Adrenal gland (tissue), 9 donors: ENCODE measurements at regions not wholly inside any gene's neighbourhood (a gene's known extent, or its start where the extent isn't known, plus 50 kb on each side); places are given as distances from the start of the nearest gene placed in this dataset.

ENCODE experiments used
- DNase-seq, 7 donors: peaks; one replicate each; pipeline ENCODE4 v3.0.0-alpha.2; 2019 to 2020
- H3K27ac ChIP-seq, 5 donors: fragments of 200-600 bp; sonication (generic) in 4 of 5; 1 replicate in 3 of 5; 2 replicates in 2 of 5; pipeline versions ENCODE4 v1.5.1 to v1.8.0; 2016 to 2020; ENCODE audit warnings: mild to moderate bottlenecking in 1 of 5
- H3K27me3 ChIP-seq: fragments of 200-600 bp; 2 replicates; pipeline ENCODE4 v1.8.0; 2021
- H3K36me3 ChIP-seq, 2 donors: fragments of 200-600 bp; replicated peaks in 1 of 2; 1 replicate in 1 of 2; 2 replicates in 1 of 2; pipeline versions ENCODE4 v1.5.1 to v1.8.0; 2018 to 2022
- H3K4me1 ChIP-seq, 2 donors: fragments of 200-600 bp; replicated peaks in 1 of 2; 1 replicate in 1 of 2; 2 replicates in 1 of 2; pipeline versions ENCODE4 v1.5.1 to v1.8.0; 2018 to 2021
- H3K4me3 ChIP-seq, 4 donors: fragments of 200-600 bp; sonication (generic) in 3 of 4; one replicate each; pipeline ENCODE4 v1.5.1; 2016 to 2018
- H3K9me3 ChIP-seq, 3 donors: fragments of 200-600 bp; sonication (generic) in 1 of 3; replicated peaks in 1 of 3; 1 replicate in 2 of 3; 2 replicates in 1 of 3; pipeline versions ENCODE4 v1.5.1 to v1.8.0; 2016 to 2021
- CTCF ChIP-seq, 6 experiments: fragments of 450-650 bp in 4 of 6; fragments of 200-600 bp in 2 of 6; sonication (generic) in 1 of 6; IDR thresholded peaks; 1 replicate in 5 of 6; 2 replicates in 1 of 6; pipeline versions ENCODE4 v1.5.1 to v1.8.0; 2016 to 2021; ENCODE audit warnings: antibody characterized with exemption in 6 of 6, mild to moderate bottlenecking in 2 of 6, moderate library complexity in 1 of 6
- POLR2A ChIP-seq, 2 donors: fragments of 450-650 bp; IDR thresholded peaks; one replicate each; pipeline ENCODE4 v1.6.1; 2017; ENCODE audit warnings: antibody characterized with exemption in 2 of 2, mild to moderate bottlenecking in 2 of 2, moderate library complexity in 1 of 2
- WGBS, 4 donors: extraction: QIAGEN DNeasy Blood & Tissue Kit in 2 of 4; methylation state at CpG; one replicate each; pipeline versions ENCODE4 v1.1.5 to v1.1.7; 2013 to 2017; 5-methylcytosine and 5-hydroxymethylcytosine counted together
- intact Hi-C, 2 donors: fragments of 100-400 bp; cut with DNase I; formaldehyde crosslinking; loops; one replicate each; pipeline versions ENCODE4 v1.14.1 to v1.15.0; 2022 to 2023
- donor health status: healthy with polysubstance abuse.
- donor health status: Bipolar disorder and iron deficiency.
- donor health status: DM: yes; HTN: yes; CAD: no.
- donor health status: DM: no; HTN: no; CAD: no.
- donor health status: DM: no; HTN: no; CAD: no.

GRCh38 chr6:14622085-14622484, 504.5 kb downstream of the CD83 start:
- 19 to 30% (median 27%) methylated on average over 11 of the region's 11 CpGs for WGBS, 4 donors
- H3K4me1 ChIP-seq: no peaks in the 10 kb centered on the region
- H3K27ac ChIP-seq: no peak overlapping the region
- intact Hi-C loops: no loop called here
- no peaks in the 10 kb centered on the region for H3K27me3 ChIP-seq
- peak in 3 of 7 donors; percentile 8 to 23 (median 19) for DNase-seq
- TF ChIP-seq POLR2A (IDR thresholded peaks at IDR 0.05) (no peak), CTCF (IDR thresholded peaks at IDR 0.05) (no peak)
- H3K36me3 ChIP-seq: no peaks in the 10 kb centered on the region
- H3K4me3 ChIP-seq: no peak overlapping the region
- no peaks in the 10 kb centered on the region for H3K9me3 ChIP-seq

GRCh38 chr6:14622909-14623505, 505.4 kb downstream of the CD83 start:
- H3K4me3 ChIP-seq: no peak overlapping the region
- H3K4me1 ChIP-seq: no peaks in the 10 kb centered on the region
- H3K27ac ChIP-seq: no peak overlapping the region
- 50 to 71% (median 63%) methylated on average over 6 of the region's 6 CpGs for WGBS, 4 donors
- no peak for DNase-seq
- H3K9me3 ChIP-seq: no peaks in the 10 kb centered on the region
- H3K36me3 ChIP-seq: no peaks in the 10 kb centered on the region
- intact Hi-C loops: no loop called here
- no peak for TF ChIP-seq CTCF (IDR thresholded peaks at IDR 0.05)
- TF ChIP-seq POLR2A (IDR thresholded peaks at IDR 0.05): no peak
- H3K27me3 ChIP-seq: no peaks in the 10 kb centered on the region

- no peaks in the 10 kb centered on the region for H3K9me3 ChIP-seq
- no peak for DNase-seq
- H3K27ac ChIP-seq: no peak overlapping the region
- intact Hi-C loops: no loop called here
- 81 to 90% (median 85%) methylated on average over 8 of the region's 8 CpGs for WGBS, 4 donors
- TF ChIP-seq CTCF (IDR thresholded peaks at IDR 0.05) (no peak), POLR2A (IDR thresholded peaks at IDR 0.05) (no peak)
- no peaks in the 10 kb centered on the region for H3K27me3 ChIP-seq
- H3K4me3 ChIP-seq: no peak overlapping the region
- H3K4me1 ChIP-seq: no peaks in the 10 kb centered on the region
- no peaks in the 10 kb centered on the region for H3K36me3 ChIP-seq
Observed at GRCh38 chr6:14625173-14625895, 507.8 kb downstream of the CD83 start.

GRCh38 chr6:14626556-14626955, 509.0 kb downstream of the CD83 start:
- Histone ChIP-seq H3K4me1 (no peaks in the 10 kb centered on the region), H3K9me3 (no peaks in the 10 kb centered on the region), H3K4me3 (no peak overlapping the region), H3K36me3 (no peaks in the 10 kb centered on the region), H3K27ac (no peak overlapping the region), H3K27me3 (peaks cover 3% of the 10 kb centered on the region)
- intact Hi-C loops: no loop called here
- 83 to 92% (median 86%) methylated on average over 6 of the region's 6 CpGs for WGBS, 4 donors
- no peak for DNase-seq
- TF ChIP-seq CTCF (IDR thresholded peaks at IDR 0.05) (no peak), POLR2A (IDR thresholded peaks at IDR 0.05) (no peak)
